WTC11 (cell line): ENCODE measurements at regions not wholly inside any gene's neighbourhood (a gene's known extent, or its start where the extent isn't known, plus 50 kb on each side); places are given as distances from the start of the nearest gene placed in this dataset.
"Not testable (repeated sequence)": the region's sequence is repeated elsewhere in the genome, so short reads cannot be mapped to it uniquely, and the experiment has no call there.

Experiments
- ATAC-seq: fragments of 200-7000 bp; cut with Tn5 transposase; 2 replicates; pipeline ENCODE4 v1.10.0; 2021; ENCODE audit warnings: mild to moderate bottlenecking, moderate library complexity
- CTCF ChIA-PET: fragments of 300-600 bp; sonication (Branson Sonifier 250); formaldehyde crosslinking; loops from one replicate; lab custom pipeline; 2021; ENCODE audit warnings: antibody characterized with exemption; lab: Charles Lee
- POLR2A ChIA-PET: fragments of 350-600 bp; sonication (Branson Sonifier 250); formaldehyde crosslinking; loops from one replicate; lab custom pipeline; 2021; ENCODE audit warnings: antibody characterized with exemption; lab: Charles Lee
- DNase-seq: peaks from one replicate; pipeline ENCODE4 v3.0.0; 2021; ENCODE audit warnings: low spot score
- H3K27ac Mint-ChIP-seq: 2 replicates; pipeline ENCODE4 v1.8.0; 2021; ENCODE audit warnings: mixed read lengths
- H3K27me3 Mint-ChIP-seq: 2 replicates; pipeline ENCODE4 v1.8.0; 2021; ENCODE audit warnings: low read depth, mild to moderate bottlenecking, moderate library complexity, mixed read lengths
- H3K36me3 Mint-ChIP-seq: 2 replicates; pipeline ENCODE4 v1.8.0; 2021; ENCODE audit warnings: mixed read lengths
- H3K4me1 Mint-ChIP-seq: 2 replicates; pipeline ENCODE4 v1.8.0; 2022; ENCODE audit warnings: mixed read lengths
- H3K4me3 Mint-ChIP-seq: 2 replicates; pipeline ENCODE4 v1.8.0; 2021; ENCODE audit warnings: mild to moderate bottlenecking, moderate library complexity, mixed read lengths
- H3K9me3 Mint-ChIP-seq: 2 replicates; pipeline ENCODE4 v1.8.0; 2021; ENCODE audit warnings: mixed read lengths
- ELF4 ChIP-seq: sonication (generic); formaldehyde crosslinking; IDR thresholded peaks from 2 replicates; pipeline ENCODE4 v1.8.1; 2022; ENCODE audit warnings: low read depth, mild to moderate bottlenecking, moderate library complexity, missing genetic modification reagents
- ESRRA ChIP-seq: sonication (generic); formaldehyde crosslinking; IDR thresholded peaks from 2 replicates; pipeline ENCODE4 v1.8.1; 2022; ENCODE audit warnings: mild to moderate bottlenecking, missing genetic modification reagents, borderline replicate concordance
- FOXJ3 ChIP-seq: sonication (generic); formaldehyde crosslinking; IDR thresholded peaks from 2 replicates; pipeline ENCODE4 v1.9.0; 2021; ENCODE audit warnings: missing genetic modification reagents, mild to moderate bottlenecking, borderline replicate concordance
- GTF2I ChIP-seq: fragments of 250-450 bp; sonication (Bioruptor Pico); conservative IDR thresholded peaks from 2 replicates; pipeline ENCODE4 v1.4.0; 2021; ENCODE audit warnings: mild to moderate bottlenecking
- MXD4 ChIP-seq: fragments of 250-450 bp; sonication (Bioruptor Pico); IDR thresholded peaks from 2 replicates; pipeline ENCODE4 v1.8.0; 2021; ENCODE audit warnings: mild to moderate bottlenecking, moderate library complexity, borderline replicate concordance
- MYBL2 ChIP-seq: sonication (generic); formaldehyde crosslinking; IDR thresholded peaks from 2 replicates; pipeline ENCODE4 v1.8.1; 2023; ENCODE audit warnings: mild to moderate bottlenecking, moderate library complexity, missing genetic modification reagents
- NR3C1 ChIP-seq: sonication (generic); formaldehyde crosslinking; conservative IDR thresholded peaks from 2 replicates; pipeline ENCODE4 v1.8.1; 2023; ENCODE audit warnings: low read depth, mild to moderate bottlenecking, missing genetic modification reagents
- RORB ChIP-seq: fragments of 250-450 bp; sonication (Bioruptor Pico); IDR thresholded peaks from 2 replicates; pipeline ENCODE4 v1.9.0; 2021; ENCODE audit warnings: mild to moderate bottlenecking
- SOX15 ChIP-seq: fragments of 250-450 bp; sonication (Bioruptor Pico); IDR thresholded peaks from 2 replicates; pipeline ENCODE4 v1.9.0; 2021; ENCODE audit warnings: mild to moderate bottlenecking
- TEAD1 ChIP-seq: sonication (generic); formaldehyde crosslinking; IDR thresholded peaks from 2 replicates; pipeline ENCODE4 v1.8.0; 2022; ENCODE audit warnings: mild to moderate bottlenecking, missing genetic modification reagents
- ZNF396 ChIP-seq: fragments of 250-450 bp; sonication (Bioruptor Pico); IDR thresholded peaks from 2 replicates; pipeline ENCODE4 v1.8.0; 2021; ENCODE audit warnings: mild to moderate bottlenecking, moderate library complexity, borderline replicate concordance
- ZNF671 ChIP-seq: fragments of 250-450 bp; sonication (Bioruptor Pico); IDR thresholded peaks from 2 replicates; pipeline ENCODE4 v1.8.0; 2021; ENCODE audit warnings: mild to moderate bottlenecking
- TF ChIP-seq, protein P1 (sequence below): sonication (generic); formaldehyde crosslinking; IDR thresholded peaks from 2 replicates; pipeline ENCODE4 v1.8.0; 2022; ENCODE audit warnings: missing genetic modification reagents
- TF ChIP-seq, protein P2 (sequence below): fragments of 200-600 bp; IDR thresholded peaks from 2 replicates; pipeline ENCODE4 v1.8.0; 2022; ENCODE audit warnings: antibody characterized with exemption
- TF ChIP-seq, protein P3 (sequence below): sonication (generic); formaldehyde crosslinking; IDR thresholded peaks from 2 replicates; pipeline ENCODE4 v1.8.1; 2023; ENCODE audit warnings: mild to moderate bottlenecking, moderate library complexity, missing genetic modification reagents
- TF ChIP-seq, protein P4 (sequence below): sonication (generic); formaldehyde crosslinking; IDR thresholded peaks from 2 replicates; pipeline ENCODE4 v1.8.1; 2022; ENCODE audit warnings: mild to moderate bottlenecking, moderate library complexity, missing genetic modification reagents
- TF ChIP-seq, protein P5 (sequence below): sonication (generic); formaldehyde crosslinking; IDR thresholded peaks from 2 replicates; pipeline ENCODE4 v1.8.0; 2023; ENCODE audit warnings: mild to moderate bottlenecking, missing genetic modification reagents

DNA sequence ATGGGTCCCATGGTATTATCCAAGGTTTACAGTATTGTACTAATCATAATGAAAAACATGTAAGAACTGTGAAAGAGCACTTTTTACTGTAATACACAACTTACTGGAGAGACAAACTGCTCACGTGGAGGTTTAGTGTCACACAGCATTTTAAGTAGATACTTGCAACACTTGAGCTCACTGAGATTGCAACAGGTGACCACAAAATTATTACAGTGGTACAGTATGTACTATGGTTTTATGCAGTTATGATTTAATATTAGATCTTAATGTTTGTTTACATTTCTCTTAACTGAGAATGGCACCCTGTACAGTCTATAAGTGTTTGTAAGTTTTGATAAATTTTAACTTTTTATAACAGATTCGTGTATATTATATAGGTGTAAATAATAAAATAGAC is 118.6 kb upstream of the SKOR2 start (continued):
- TF ChIP-seq, protein P1, sequence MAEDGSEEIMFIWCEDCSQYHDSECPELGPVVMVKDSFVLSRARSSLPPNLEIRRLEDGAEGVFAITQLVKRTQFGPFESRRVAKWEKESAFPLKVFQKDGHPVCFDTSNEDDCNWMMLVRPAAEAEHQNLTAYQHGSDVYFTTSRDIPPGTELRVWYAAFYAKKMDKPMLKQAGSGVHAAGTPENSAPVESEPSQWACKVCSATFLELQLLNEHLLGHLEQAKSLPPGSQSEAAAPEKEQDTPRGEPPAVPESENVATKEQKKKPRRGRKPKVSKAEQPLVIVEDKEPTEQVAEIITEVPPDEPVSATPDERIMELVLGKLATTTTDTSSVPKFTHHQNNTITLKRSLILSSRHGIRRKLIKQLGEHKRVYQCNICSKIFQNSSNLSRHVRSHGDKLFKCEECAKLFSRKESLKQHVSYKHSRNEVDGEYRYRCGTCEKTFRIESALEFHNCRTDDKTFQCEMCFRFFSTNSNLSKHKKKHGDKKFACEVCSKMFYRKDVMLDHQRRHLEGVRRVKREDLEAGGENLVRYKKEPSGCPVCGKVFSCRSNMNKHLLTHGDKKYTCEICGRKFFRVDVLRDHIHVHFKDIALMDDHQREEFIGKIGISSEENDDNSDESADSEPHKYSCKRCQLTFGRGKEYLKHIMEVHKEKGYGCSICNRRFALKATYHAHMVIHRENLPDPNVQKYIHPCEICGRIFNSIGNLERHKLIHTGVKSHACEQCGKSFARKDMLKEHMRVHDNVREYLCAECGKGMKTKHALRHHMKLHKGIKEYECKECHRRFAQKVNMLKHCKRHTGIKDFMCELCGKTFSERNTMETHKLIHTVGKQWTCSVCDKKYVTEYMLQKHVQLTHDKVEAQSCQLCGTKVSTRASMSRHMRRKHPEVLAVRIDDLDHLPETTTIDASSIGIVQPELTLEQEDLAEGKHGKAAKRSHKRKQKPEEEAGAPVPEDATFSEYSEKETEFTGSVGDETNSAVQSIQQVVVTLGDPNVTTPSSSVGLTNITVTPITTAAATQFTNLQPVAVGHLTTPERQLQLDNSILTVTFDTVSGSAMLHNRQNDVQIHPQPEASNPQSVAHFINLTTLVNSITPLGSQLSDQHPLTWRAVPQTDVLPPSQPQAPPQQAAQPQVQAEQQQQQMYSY (CRISPR knock-in tag), result no peak
- TF ChIP-seq ZNF396 (CRISPR knock-in tag) (no peak), MXD4 (CRISPR knock-in tag) (no peak), ELF4 (CRISPR knock-in tag) (no peak), SOX15 (CRISPR knock-in tag) (no peak), RORB (no peak), NR3C1 (CRISPR knock-in tag) (no peak), MYBL2 (CRISPR knock-in tag) (no peak), ZNF671 (CRISPR knock-in tag) (no peak)
- TF ChIP-seq, protein P2, sequence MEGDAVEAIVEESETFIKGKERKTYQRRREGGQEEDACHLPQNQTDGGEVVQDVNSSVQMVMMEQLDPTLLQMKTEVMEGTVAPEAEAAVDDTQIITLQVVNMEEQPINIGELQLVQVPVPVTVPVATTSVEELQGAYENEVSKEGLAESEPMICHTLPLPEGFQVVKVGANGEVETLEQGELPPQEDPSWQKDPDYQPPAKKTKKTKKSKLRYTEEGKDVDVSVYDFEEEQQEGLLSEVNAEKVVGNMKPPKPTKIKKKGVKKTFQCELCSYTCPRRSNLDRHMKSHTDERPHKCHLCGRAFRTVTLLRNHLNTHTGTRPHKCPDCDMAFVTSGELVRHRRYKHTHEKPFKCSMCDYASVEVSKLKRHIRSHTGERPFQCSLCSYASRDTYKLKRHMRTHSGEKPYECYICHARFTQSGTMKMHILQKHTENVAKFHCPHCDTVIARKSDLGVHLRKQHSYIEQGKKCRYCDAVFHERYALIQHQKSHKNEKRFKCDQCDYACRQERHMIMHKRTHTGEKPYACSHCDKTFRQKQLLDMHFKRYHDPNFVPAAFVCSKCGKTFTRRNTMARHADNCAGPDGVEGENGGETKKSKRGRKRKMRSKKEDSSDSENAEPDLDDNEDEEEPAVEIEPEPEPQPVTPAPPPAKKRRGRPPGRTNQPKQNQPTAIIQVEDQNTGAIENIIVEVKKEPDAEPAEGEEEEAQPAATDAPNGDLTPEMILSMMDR, result no peak
- TF ChIP-seq, protein P3, sequence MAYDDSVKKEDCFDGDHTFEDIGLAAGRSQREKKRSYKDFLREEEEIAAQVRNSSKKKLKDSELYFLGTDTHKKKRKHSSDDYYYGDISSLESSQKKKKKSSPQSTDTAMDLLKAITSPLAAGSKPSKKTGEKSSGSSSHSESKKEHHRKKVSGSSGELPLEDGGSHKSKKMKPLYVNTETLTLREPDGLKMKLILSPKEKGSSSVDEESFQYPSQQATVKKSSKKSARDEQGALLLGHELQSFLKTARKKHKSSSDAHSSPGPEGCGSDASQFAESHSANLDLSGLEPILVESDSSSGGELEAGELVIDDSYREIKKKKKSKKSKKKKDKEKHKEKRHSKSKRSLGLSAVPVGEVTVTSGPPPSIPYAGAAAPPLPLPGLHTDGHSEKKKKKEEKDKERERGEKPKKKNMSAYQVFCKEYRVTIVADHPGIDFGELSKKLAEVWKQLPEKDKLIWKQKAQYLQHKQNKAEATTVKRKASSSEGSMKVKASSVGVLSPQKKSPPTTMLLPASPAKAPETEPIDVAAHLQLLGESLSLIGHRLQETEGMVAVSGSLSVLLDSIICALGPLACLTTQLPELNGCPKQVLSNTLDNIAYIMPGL (CRISPR knock-in tag), result no peak

DNA sequence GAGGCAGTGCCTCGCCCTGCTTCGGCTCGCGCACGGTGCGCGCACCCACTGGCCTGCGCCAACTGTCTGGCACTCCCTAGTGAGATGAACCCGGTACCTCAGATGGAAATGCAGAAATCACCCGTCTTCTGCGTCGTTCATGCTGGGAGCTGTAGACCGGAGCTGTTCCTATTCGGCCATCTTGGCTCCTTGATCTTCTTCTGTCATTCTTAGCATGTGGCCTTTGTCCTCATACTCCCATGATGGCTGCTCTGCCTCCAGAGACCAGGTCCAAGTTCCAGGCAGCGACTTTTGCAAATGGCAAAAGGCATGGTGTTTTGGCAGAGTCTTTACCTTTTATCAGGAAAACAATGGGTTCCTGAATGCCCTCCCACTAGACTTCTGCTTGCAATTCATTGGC is 102.6 kb upstream of the SKOR2 start:
- CTCF ChIA-PET, H3K4me1 Mint-ChIP-seq, H3K27me3 Mint-ChIP-seq, POLR2A ChIA-PET, H3K36me3 Mint-ChIP-seq, ATAC-seq, DNase-seq, H3K27ac Mint-ChIP-seq: not testable (repeated sequence)
- peak overlapping the region; percentile 36 for H3K4me3 Mint-ChIP-seq
- H3K9me3 Mint-ChIP-seq, result peaks cover 18% of the 10 kb centered on the region

DNA sequence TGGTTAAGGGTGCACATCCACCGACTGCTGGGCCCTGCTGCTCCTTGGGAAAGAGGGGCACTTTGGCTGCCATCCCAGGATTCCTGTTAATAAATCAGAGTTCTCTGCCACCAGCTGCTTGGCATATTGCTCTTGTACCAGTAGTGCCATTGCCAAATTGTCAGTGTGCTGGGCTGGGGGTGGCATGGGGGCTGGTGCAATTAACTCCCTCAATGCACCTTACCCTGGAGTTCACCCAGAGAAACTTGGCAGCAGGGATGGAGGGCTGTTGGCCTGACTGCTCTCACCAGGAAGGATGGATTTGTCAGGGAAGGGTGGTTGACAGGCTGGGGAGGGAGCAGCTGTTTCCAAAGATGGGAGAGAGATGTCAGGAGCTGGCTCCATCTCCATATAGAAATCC is 94.6 kb upstream of the SKOR2 start:
- ChIA-PET POLR2A (no interaction called here), CTCF (no interaction called here)
- H3K27ac Mint-ChIP-seq, result no peak overlapping the region
- H3K36me3 Mint-ChIP-seq, result no peaks in the 10 kb centered on the region
- no peak for TF ChIP-seq ESRRA
- no peak for TF ChIP-seq GTF2I (CRISPR knock-in tag)
- no peak for TF ChIP-seq TEAD1 (CRISPR knock-in tag)
- TF ChIP-seq ELF4 (CRISPR knock-in tag), result no peak
- TF ChIP-seq FOXJ3 (CRISPR knock-in tag), result no peak
- TF ChIP-seq, protein P4, sequence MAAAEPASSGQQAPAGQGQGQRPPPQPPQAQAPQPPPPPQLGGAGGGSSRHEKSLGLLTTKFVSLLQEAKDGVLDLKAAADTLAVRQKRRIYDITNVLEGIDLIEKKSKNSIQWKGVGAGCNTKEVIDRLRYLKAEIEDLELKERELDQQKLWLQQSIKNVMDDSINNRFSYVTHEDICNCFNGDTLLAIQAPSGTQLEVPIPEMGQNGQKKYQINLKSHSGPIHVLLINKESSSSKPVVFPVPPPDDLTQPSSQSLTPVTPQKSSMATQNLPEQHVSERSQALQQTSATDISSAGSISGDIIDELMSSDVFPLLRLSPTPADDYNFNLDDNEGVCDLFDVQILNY, result no peak
- TF ChIP-seq, protein P5, sequence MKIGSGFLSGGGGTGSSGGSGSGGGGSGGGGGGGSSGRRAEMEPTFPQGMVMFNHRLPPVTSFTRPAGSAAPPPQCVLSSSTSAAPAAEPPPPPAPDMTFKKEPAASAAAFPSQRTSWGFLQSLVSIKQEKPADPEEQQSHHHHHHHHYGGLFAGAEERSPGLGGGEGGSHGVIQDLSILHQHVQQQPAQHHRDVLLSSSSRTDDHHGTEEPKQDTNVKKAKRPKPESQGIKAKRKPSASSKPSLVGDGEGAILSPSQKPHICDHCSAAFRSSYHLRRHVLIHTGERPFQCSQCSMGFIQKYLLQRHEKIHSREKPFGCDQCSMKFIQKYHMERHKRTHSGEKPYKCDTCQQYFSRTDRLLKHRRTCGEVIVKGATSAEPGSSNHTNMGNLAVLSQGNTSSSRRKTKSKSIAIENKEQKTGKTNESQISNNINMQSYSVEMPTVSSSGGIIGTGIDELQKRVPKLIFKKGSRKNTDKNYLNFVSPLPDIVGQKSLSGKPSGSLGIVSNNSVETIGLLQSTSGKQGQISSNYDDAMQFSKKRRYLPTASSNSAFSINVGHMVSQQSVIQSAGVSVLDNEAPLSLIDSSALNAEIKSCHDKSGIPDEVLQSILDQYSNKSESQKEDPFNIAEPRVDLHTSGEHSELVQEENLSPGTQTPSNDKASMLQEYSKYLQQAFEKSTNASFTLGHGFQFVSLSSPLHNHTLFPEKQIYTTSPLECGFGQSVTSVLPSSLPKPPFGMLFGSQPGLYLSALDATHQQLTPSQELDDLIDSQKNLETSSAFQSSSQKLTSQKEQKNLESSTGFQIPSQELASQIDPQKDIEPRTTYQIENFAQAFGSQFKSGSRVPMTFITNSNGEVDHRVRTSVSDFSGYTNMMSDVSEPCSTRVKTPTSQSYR (CRISPR knock-in tag), result no peak
- 0 out of 2 replicates have a peak, but pooled peaks cover 3% of the 10 kb centered on the region for H3K9me3 Mint-ChIP-seq
- no peak overlapping the region for H3K4me3 Mint-ChIP-seq
- no peak for DNase-seq
- no peaks in the 10 kb centered on the region for H3K4me1 Mint-ChIP-seq
- no peaks in the 10 kb centered on the region; the same call in 1 of the 2 replicates for H3K27me3 Mint-ChIP-seq
- ATAC-seq, result no peak
